ENCODE measurements at regions not wholly inside any gene's neighbourhood (a gene's known extent, or its start where the extent isn't known, plus 50 kb on each side); places are given as distances from the start of the nearest gene placed in this dataset.

GRCh38 chr6:66161546-66162108 lies 454.6 kb upstream of the EYS start:
- no peak for TF ChIP-seq CTCF (IDR thresholded peaks at IDR 0.05; ENCODE audit: low read length, missing control alignments)
- no peak overlapping the region for H3K4me3 ChIP-seq (replicated peaks; ENCODE audit: low read depth, low read length)
- DNase-seq (ENCODE audit: low read depth): no peak

DNA sequence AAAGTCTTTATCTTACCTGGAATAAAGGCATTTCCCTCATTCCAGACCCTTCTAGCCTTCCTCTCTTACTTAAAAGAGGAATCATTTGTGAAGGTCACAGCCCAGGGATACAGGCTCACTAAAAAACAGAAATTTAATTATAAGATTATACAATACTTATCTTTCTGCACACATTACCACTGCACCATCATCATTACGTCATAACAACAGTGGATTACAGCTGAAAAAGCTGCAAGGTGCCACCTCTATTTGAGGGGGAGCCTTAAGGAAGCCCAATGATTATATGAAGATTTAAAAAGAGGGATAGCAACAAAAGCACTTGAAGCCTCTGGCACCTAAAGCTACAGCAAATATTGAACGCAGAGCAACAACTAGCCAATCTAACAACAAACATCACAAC lies 452.9 kb upstream of the EYS start:
- no peak overlapping the region for H3K4me3 ChIP-seq (replicated peaks; ENCODE audit: low read depth, low read length)
- DNase-seq (ENCODE audit: low read depth): no peak
- no peak for TF ChIP-seq CTCF (IDR thresholded peaks at IDR 0.05; ENCODE audit: low read length, missing control alignments)

- no peak for TF ChIP-seq CTCF (IDR thresholded peaks at IDR 0.05; ENCODE audit: low read length, missing control alignments)
- no peak overlapping the region for H3K4me3 ChIP-seq (replicated peaks; ENCODE audit: low read depth, low read length)
- no peak for DNase-seq (ENCODE audit: low read depth)
Observed at GRCh38 chr6:66153247-66153646, 446.2 kb upstream of the EYS start.

GRCh38 chr6:66149132-66149531 lies 442.1 kb upstream of the EYS start:
- DNase-seq (ENCODE audit: low read depth): no peak
- no peak overlapping the region for H3K4me3 ChIP-seq (replicated peaks; ENCODE audit: low read depth, low read length)
- TF ChIP-seq CTCF (IDR thresholded peaks at IDR 0.05; ENCODE audit: low read length, missing control alignments): no peak

DNA sequence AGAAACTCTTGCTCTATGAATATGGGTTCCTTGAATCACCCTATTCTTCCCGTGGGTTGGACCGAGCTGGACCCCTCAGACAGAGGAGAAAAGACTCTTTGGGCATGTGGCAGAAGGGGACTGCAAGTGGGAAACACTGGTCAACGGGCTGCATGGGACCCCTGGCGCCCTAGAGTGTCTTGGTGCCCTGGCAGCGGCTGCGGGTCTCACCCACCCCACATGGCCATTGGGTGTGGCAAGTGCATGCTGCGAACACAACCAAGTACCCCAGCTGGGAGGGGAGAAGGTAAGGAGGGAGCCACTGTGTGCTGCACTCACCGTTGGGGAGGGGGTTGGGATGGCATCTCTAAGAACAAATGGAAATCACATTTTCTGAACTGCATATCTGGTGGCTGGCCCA lies 438.8 kb upstream of the EYS start:
- no peak overlapping the region for H3K4me3 ChIP-seq (replicated peaks; ENCODE audit: low read depth, low read length)
- no peak for DNase-seq (ENCODE audit: low read depth)
- no peak for TF ChIP-seq CTCF (IDR thresholded peaks at IDR 0.05; ENCODE audit: low read length, missing control alignments)

- DNase-seq (ENCODE audit: low read depth): no peak
- no peak overlapping the region for H3K4me3 ChIP-seq (replicated peaks; ENCODE audit: low read depth, low read length)
- no peak for TF ChIP-seq CTCF (IDR thresholded peaks at IDR 0.05; ENCODE audit: low read length, missing control alignments)
Observed at GRCh38 chr6:66134021-66134420, 427.0 kb upstream of the EYS start.

DNA sequence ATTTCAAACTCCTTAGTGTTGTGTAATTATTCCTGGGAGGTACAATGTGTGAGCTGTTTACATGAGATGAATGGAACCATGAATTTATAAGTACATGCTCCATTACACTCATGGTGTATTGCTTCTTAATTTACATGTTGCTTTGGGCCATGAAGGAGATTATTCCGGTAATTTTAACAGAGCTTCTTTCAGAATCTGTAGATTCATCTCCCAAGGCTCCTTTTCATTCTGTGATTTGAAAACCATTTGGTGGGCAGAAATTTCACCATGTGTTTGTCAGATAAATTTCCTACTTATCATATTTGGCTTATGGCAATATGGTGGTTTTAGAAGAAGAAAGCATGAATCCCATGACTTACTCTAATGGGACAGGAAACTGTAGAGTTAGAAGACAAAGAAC lies 421.6 kb upstream of the EYS start:
- no peak for DNase-seq (ENCODE audit: low read depth)
- TF ChIP-seq CTCF (IDR thresholded peaks at IDR 0.05; ENCODE audit: low read length, missing control alignments): no peak
- H3K4me3 ChIP-seq (replicated peaks; ENCODE audit: low read depth, low read length): no peak overlapping the region

Measured in fibroblast of pulmonary artery (primary cell).